Neural cell (in vitro differentiated cells): ENCODE measurements at regions not wholly inside any gene's neighbourhood (a gene's known extent, or its start where the extent isn't known, plus 50 kb on each side); places are given as distances from the start of the nearest gene placed in this dataset.

ENCODE experiments used
- EP300 ChIP-seq: fragments of 450-650 bp; conservative IDR thresholded peaks from 2 replicates; pipeline ENCODE4 v1.6.1; 2014; ENCODE audit warnings: antibody characterized with exemption, mild to moderate bottlenecking, moderate library complexity; ENCODE audit not compliant: poor library complexity, severe bottlenecking
- EZH2 ChIP-seq: fragments of 200-600, 300-800 bp; shearing (Covaris generic), sonication (generic); IDR thresholded peaks from 2 replicates; pipeline ENCODE4 v1.6.1; 2014; ENCODE audit warnings: antibody characterized with exemption, low read length, borderline replicate concordance, mild to moderate bottlenecking; ENCODE audit not compliant: insufficient read depth, poor library complexity, severe bottlenecking
- POLR2AphosphoS5 ChIP-seq: IDR thresholded peaks from 2 replicates; pipeline ENCODE4 v1.6.1; 2012
- RAD21 ChIP-seq: fragments of 450-650 bp; conservative IDR thresholded peaks from 2 replicates; pipeline ENCODE4 v1.6.1; 2014; ENCODE audit warnings: antibody characterized with exemption, mild to moderate bottlenecking, moderate library complexity
- TAF1 ChIP-seq: IDR thresholded peaks from 2 replicates; pipeline ENCODE4 v1.6.1; 2012; ENCODE audit warnings: low read depth
- TF ChIP-seq, protein P1 (sequence below): fragments of 450-650 bp; IDR thresholded peaks from 2 replicates; pipeline ENCODE4 v1.5.1; 2014; ENCODE audit warnings: antibody characterized with exemption, mild to moderate bottlenecking, moderate library complexity; ENCODE audit not compliant: poor library complexity, severe bottlenecking

DNA sequence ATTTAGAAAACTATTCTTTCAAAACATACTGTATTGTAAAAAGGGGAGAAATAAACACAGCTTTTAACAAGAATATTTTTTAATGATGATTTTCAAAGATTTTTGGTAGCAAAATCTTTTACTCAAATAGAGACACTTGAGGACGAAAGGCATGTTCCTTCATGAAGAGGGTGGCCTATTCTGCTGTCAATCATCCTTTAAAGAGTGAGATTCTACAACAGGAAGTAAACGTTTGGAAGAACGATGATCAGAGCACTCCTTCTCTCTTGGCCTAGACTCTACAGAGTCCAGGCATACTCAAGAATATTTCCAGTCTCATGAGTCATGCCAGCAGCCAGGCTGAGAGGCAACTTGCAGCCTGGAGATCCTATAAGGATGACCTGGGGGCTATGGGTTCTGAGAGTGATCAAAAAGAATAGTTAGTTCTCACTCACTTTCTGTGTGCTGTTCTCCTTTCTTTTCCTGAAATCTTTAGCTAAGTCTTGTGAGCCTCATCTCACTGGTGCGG, 62.4 kb upstream of the TCF4 start:
- TF ChIP-seq, protein P1, sequence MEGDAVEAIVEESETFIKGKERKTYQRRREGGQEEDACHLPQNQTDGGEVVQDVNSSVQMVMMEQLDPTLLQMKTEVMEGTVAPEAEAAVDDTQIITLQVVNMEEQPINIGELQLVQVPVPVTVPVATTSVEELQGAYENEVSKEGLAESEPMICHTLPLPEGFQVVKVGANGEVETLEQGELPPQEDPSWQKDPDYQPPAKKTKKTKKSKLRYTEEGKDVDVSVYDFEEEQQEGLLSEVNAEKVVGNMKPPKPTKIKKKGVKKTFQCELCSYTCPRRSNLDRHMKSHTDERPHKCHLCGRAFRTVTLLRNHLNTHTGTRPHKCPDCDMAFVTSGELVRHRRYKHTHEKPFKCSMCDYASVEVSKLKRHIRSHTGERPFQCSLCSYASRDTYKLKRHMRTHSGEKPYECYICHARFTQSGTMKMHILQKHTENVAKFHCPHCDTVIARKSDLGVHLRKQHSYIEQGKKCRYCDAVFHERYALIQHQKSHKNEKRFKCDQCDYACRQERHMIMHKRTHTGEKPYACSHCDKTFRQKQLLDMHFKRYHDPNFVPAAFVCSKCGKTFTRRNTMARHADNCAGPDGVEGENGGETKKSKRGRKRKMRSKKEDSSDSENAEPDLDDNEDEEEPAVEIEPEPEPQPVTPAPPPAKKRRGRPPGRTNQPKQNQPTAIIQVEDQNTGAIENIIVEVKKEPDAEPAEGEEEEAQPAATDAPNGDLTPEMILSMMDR, result no peak
- no peak for TF ChIP-seq EZH2
- TF ChIP-seq POLR2AphosphoS5, result no peak
- no peak for TF ChIP-seq EP300
- TF ChIP-seq TAF1, result no peak
- no peak for TF ChIP-seq RAD21
